ENCODE measurements at regions not wholly inside any gene's neighbourhood (a gene's known extent, or its start where the extent isn't known, plus 50 kb on each side); places are given as distances from the start of the nearest gene placed in this dataset.

GRCh38 chr7:113649556-113649955 is 269.3 kb downstream of the PPP1R3A start:
- no peak for TF ChIP-seq CTCF (IDR thresholded peaks at IDR 0.05)
- Histone ChIP-seq H3K27me3 (no peaks in the 10 kb centered on the region), H3K36me3 (no peaks in the 10 kb centered on the region), H3K4me1 (peaks cover 0 to 5% of the 10 kb centered on the region in 2 donors), H3K9me3 (no peaks in the 10 kb centered on the region), H3K4me3 (no peak overlapping the region), H3K27ac (no peak overlapping the region)
- DNase-seq (ENCODE audit: low spot score in 2 of 2) = no peak
- intact Hi-C loops (cut with DNase I) = no loop called here

- intact Hi-C loops (cut with DNase I) = no loop called here
- TF ChIP-seq CTCF (IDR thresholded peaks at IDR 0.05) = no peak
- DNase-seq (ENCODE audit: low spot score in 2 of 2) = no peak
Observed at GRCh38 chr7:113639221-113639620, 279.6 kb downstream of the PPP1R3A start.

GRCh38 chr7:113636727-113637421 is 281.9 kb downstream of the PPP1R3A start:
- no peaks in the 10 kb centered on the region for H3K36me3 ChIP-seq
- intact Hi-C loops (cut with DNase I) = no loop called here
- H3K4me1 ChIP-seq = no peaks in the 10 kb centered on the region
- no peaks in the 10 kb centered on the region for H3K9me3 ChIP-seq
- H3K27ac ChIP-seq = no peak overlapping the region
- H3K4me3 ChIP-seq = no peak overlapping the region
- H3K27me3 ChIP-seq = no peaks in the 10 kb centered on the region
- DNase-seq (ENCODE audit: low spot score in 2 of 2) = no peak
- no peak for TF ChIP-seq CTCF (IDR thresholded peaks at IDR 0.05)

More at GRCh38 chr7:113639221-113639620, 279.6 kb downstream of the PPP1R3A start:
- no peaks in the 10 kb centered on the region for H3K27me3 ChIP-seq
- no peaks in the 10 kb centered on the region for H3K36me3 ChIP-seq
- no peak overlapping the region for H3K4me3 ChIP-seq
- H3K27ac ChIP-seq = no peak overlapping the region
- no peaks in the 10 kb centered on the region for H3K9me3 ChIP-seq
- no peaks in the 10 kb centered on the region for H3K4me1 ChIP-seq

GRCh38 chr7:113635492-113635891 is 283.3 kb downstream of the PPP1R3A start:
- Histone ChIP-seq H3K9me3 (no peaks in the 10 kb centered on the region), H3K27ac (no peak overlapping the region), H3K36me3 (no peaks in the 10 kb centered on the region), H3K27me3 (no peaks in the 10 kb centered on the region), H3K4me3 (no peak overlapping the region), H3K4me1 (no peaks in the 10 kb centered on the region)
- no peak for DNase-seq (ENCODE audit: low spot score in 2 of 2)
- intact Hi-C loops (cut with DNase I) = no loop called here
- no peak for TF ChIP-seq CTCF (IDR thresholded peaks at IDR 0.05)

- no peak overlapping the region for H3K4me3 ChIP-seq
- H3K9me3 ChIP-seq = no peaks in the 10 kb centered on the region
- H3K27ac ChIP-seq = no peak overlapping the region
- intact Hi-C loops (cut with DNase I) = no loop called here
- no peaks in the 10 kb centered on the region for H3K27me3 ChIP-seq
- no peaks in the 10 kb centered on the region for H3K36me3 ChIP-seq
- DNase-seq (ENCODE audit: low spot score in 2 of 2) = no peak
- no peak for TF ChIP-seq CTCF (IDR thresholded peaks at IDR 0.05)
- H3K4me1 ChIP-seq = no peaks in the 10 kb centered on the region
Observed at GRCh38 chr7:113633073-113633472, 285.7 kb downstream of the PPP1R3A start.

All from ascending aorta (tissue), 2 donors.